ENCODE measurements at regions not wholly inside any gene's neighbourhood (a gene's known extent, or its start where the extent isn't known, plus 50 kb on each side); places are given as distances from the start of the nearest gene placed in this dataset.

- H3K27me3 Mint-ChIP-seq (ENCODE audit: low read depth) = peaks cover 6% of the 10 kb centered on the region
- no peak overlapping the region for H3K4me3 Mint-ChIP-seq (ENCODE audit: unreplicated experiment)
- H3K4me1 Mint-ChIP-seq (ENCODE audit: low read depth) = peaks cover 3% of the 10 kb centered on the region
- DNase-seq (ENCODE audit: low spot score) = no peak
- H3K27ac Mint-ChIP-seq (ENCODE audit: unreplicated experiment) = no peak overlapping the region
- no peaks in the 10 kb centered on the region for H3K9me3 Mint-ChIP-seq (ENCODE audit: low read depth)
- no peaks in the 10 kb centered on the region for H3K36me3 Mint-ChIP-seq (ENCODE audit: low read depth)
- no peak for TF ChIP-seq CTCF (IDR thresholded peaks at IDR 0.05)
Observed at GRCh38 chr2:134770702-134771101, 51.9 kb upstream of the TMEM163 start.

GRCh38 chr2:134771313-134771801 lies 52.6 kb upstream of the TMEM163 start:
- TF ChIP-seq CTCF (IDR thresholded peaks at IDR 0.05) = no peak
- no peak for DNase-seq (ENCODE audit: low spot score)
- no peak overlapping the region for H3K4me3 Mint-ChIP-seq (ENCODE audit: unreplicated experiment)
- H3K9me3 Mint-ChIP-seq (ENCODE audit: low read depth) = no peaks in the 10 kb centered on the region
- H3K36me3 Mint-ChIP-seq (ENCODE audit: low read depth) = no peaks in the 10 kb centered on the region
- H3K27me3 Mint-ChIP-seq (ENCODE audit: low read depth) = peaks cover 6% of the 10 kb centered on the region
- no peak overlapping the region for H3K27ac Mint-ChIP-seq (ENCODE audit: unreplicated experiment)
- peaks cover 3% of the 10 kb centered on the region for H3K4me1 Mint-ChIP-seq (ENCODE audit: low read depth)

DNA sequence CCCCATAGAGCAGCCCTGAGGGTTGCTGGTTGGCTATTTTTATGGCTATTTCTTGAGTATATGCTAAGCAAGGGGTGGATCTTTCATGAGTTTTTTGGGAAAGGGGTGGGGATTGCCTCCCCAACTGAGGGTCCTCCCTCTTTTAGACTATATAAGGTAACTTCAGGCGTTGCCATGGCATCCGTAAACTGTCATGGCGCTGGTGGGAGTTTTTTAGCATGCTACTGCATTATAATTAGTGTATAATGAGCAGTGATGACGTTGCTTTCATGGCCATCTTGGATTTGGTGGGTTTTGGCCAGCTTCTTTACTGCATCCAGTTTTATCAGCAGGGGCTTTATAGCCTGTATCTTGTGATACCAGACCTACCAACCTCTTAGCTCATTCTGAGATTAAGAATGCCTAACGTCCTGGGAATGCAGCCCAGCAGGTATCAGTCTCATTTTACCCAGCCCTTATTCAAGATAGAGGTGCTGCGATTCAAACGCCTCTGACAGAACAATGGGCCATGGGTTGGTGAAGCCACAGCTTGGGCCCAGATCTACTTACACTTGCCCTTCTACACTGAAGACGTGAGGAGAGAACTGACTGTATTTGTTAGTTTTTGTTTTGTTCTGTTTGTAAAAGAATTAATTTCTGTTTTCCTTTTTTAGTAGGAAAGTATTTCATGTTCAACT lies 53.8 kb upstream of the TMEM163 start:
- DNase-seq (ENCODE audit: low spot score) = no peak
- H3K4me1 Mint-ChIP-seq (ENCODE audit: low read depth) = peaks cover 3% of the 10 kb centered on the region
- no peak for TF ChIP-seq CTCF (IDR thresholded peaks at IDR 0.05)
- H3K36me3 Mint-ChIP-seq (ENCODE audit: low read depth) = no peaks in the 10 kb centered on the region
- H3K9me3 Mint-ChIP-seq (ENCODE audit: low read depth) = no peaks in the 10 kb centered on the region
- H3K27me3 Mint-ChIP-seq (ENCODE audit: low read depth) = peaks cover 5% of the 10 kb centered on the region
- no peak overlapping the region for H3K27ac Mint-ChIP-seq (ENCODE audit: unreplicated experiment)
- H3K4me3 Mint-ChIP-seq (ENCODE audit: unreplicated experiment) = no peak overlapping the region

GRCh38 chr2:134773335-134773734 lies 54.5 kb upstream of the TMEM163 start:
- H3K4me3 Mint-ChIP-seq (ENCODE audit: unreplicated experiment) = no peak overlapping the region
- H3K4me1 Mint-ChIP-seq (ENCODE audit: low read depth) = peaks cover 3% of the 10 kb centered on the region
- no peak overlapping the region for H3K27ac Mint-ChIP-seq (ENCODE audit: unreplicated experiment)

More at GRCh38 chr2:134773335-134773734, 54.5 kb upstream of the TMEM163 start:
- Mint-ChIP-seq H3K9me3 (ENCODE audit: low read depth) (no peaks in the 10 kb centered on the region), H3K36me3 (ENCODE audit: low read depth) (no peaks in the 10 kb centered on the region), H3K27me3 (ENCODE audit: low read depth) (peaks cover 5% of the 10 kb centered on the region)
- TF ChIP-seq CTCF (IDR thresholded peaks at IDR 0.05) = no peak
- DNase-seq (ENCODE audit: low spot score) = no peak
